OCI-LY3 (cell line): ENCODE measurements at regions not wholly inside any gene's neighbourhood (a gene's known extent, or its start where the extent isn't known, plus 50 kb on each side); places are given as distances from the start of the nearest gene placed in this dataset.

Experiments
- CTCF ChIP-seq: fragments of 200-600, 300-600 bp; sonication (generic); IDR thresholded peaks from 2 replicates; pipeline ENCODE4 v1.5.1; 2014; ENCODE audit warnings: antibody characterized with exemption, low read length, low read depth
- EZH2phosphoT487 ChIP-seq: fragments of 200-600 bp; shearing (Covaris generic); IDR thresholded peaks from 2 replicates; pipeline ENCODE4 v1.6.1; 2018; ENCODE audit warnings: antibody characterized with exemption, mixed run types, low read depth

GRCh38 chr5:136890431-136891148 is 525.2 kb upstream of the TRPC7 start:
- TF ChIP-seq CTCF (no peak), EZH2phosphoT487 (no peak)
